Calu3 (cell line): ENCODE measurements at regions not wholly inside any gene's neighbourhood (a gene's known extent, or its start where the extent isn't known, plus 50 kb on each side); places are given as distances from the start of the nearest gene placed in this dataset.

ENCODE experiments used
- BruUV-seq: library from RNA; stranded (reverse); fragments of 400-500 nt; replicated peaks from 2 replicates; lab custom pipeline; 2021; lab: Mats Ljungman, UMichigan
- CTCF ChIA-PET: fragments of 300-600 bp; sonication (Branson Sonifier 250); formaldehyde crosslinking; loops from one replicate; lab custom pipeline; 2022; ENCODE audit warnings: antibody characterized with exemption; lab: Charles Lee
- DNase-seq: peaks from one replicate; pipeline ENCODE4 v3.0.0; 2022
- H3K27ac Mint-ChIP-seq: one replicate; pipeline ENCODE4 v1.8.0; 2022; ENCODE audit warnings: mixed read lengths; ENCODE audit not compliant: unreplicated experiment
- H3K27me3 Mint-ChIP-seq: one replicate; pipeline ENCODE4 v1.8.0; 2022; ENCODE audit warnings: mixed read lengths; ENCODE audit not compliant: unreplicated experiment
- H3K36me3 Mint-ChIP-seq: one replicate; pipeline ENCODE4 v1.8.0; 2022; ENCODE audit warnings: mild to moderate bottlenecking, moderate library complexity, mixed read lengths; ENCODE audit not compliant: insufficient read depth, unreplicated experiment
- H3K4me1 Mint-ChIP-seq: one replicate; pipeline ENCODE4 v1.8.0; 2022; ENCODE audit warnings: mild to moderate bottlenecking, low read depth, mixed read lengths; ENCODE audit not compliant: unreplicated experiment
- H3K4me3 Mint-ChIP-seq: one replicate; pipeline ENCODE4 v1.8.0; 2022; ENCODE audit warnings: mild to moderate bottlenecking, low read depth, moderate library complexity, mixed read lengths; ENCODE audit not compliant: unreplicated experiment
- H3K9me3 Mint-ChIP-seq: one replicate; pipeline ENCODE4 v1.8.0; 2022; ENCODE audit warnings: low read depth, mixed read lengths; ENCODE audit not compliant: unreplicated experiment
- CTCF ChIP-seq: fragments of 200-600 bp; IDR thresholded peaks from one replicate; pipeline ENCODE4 v1.8.0; 2022; ENCODE audit warnings: antibody characterized with exemption; ENCODE audit not compliant: unreplicated experiment
- intact Hi-C: fragments of 100-400 bp; cut with micrococcal nuclease; formaldehyde crosslinking; loops from one replicate; pipeline ENCODE4 v1.10.0; 2022; ENCODE audit not compliant: unreplicated experiment

- peaks cover 64% of the 10 kb centered on the region for H3K4me1 Mint-ChIP-seq
Observed at GRCh38 chr14:76953311-76953945, 75.1 kb downstream of the IRF2BPL start.

GRCh38 chr14:76951166-76951565 is 77.3 kb downstream of the IRF2BPL start:
- no peak for DNase-seq
- intact Hi-C loops = loop anchor here (2.0 kb wide), 1 partner anchor 72 kb away; no protein-coding TSS in a partner anchor
- H3K9me3 Mint-ChIP-seq = no peaks in the 10 kb centered on the region
- peaks cover 73% of the 10 kb centered on the region for H3K4me1 Mint-ChIP-seq
- no peak for TF ChIP-seq CTCF
- H3K4me3 Mint-ChIP-seq = no peak overlapping the region
- CTCF ChIA-PET = no interaction called here
- H3K36me3 Mint-ChIP-seq = peaks cover 22% of the 10 kb centered on the region
- BruUV-seq = no TSS peak
- H3K27me3 Mint-ChIP-seq = no peaks in the 10 kb centered on the region
- H3K27ac Mint-ChIP-seq = peak overlapping the region; percentile 0

More at GRCh38 chr14:76953311-76953945, 75.1 kb downstream of the IRF2BPL start:
- peak; percentile 79 for DNase-seq
- no peaks in the 10 kb centered on the region for H3K9me3 Mint-ChIP-seq
- CTCF ChIA-PET = interaction anchor here (0.8 to 2.0 kb wide), 7 partner anchors 9 to 87 kb away, joined by 3 to 15 read pairs (median 5); no protein-coding TSS in a partner anchor
- no TSS peak for BruUV-seq
- peaks cover 13% of the 10 kb centered on the region for H3K36me3 Mint-ChIP-seq
- no peak for TF ChIP-seq CTCF
- peak overlapping the region; percentile 36 for H3K4me3 Mint-ChIP-seq
- peak overlapping the region; percentile 52 for H3K27ac Mint-ChIP-seq
- intact Hi-C loops = no loop called here
- no peaks in the 10 kb centered on the region for H3K27me3 Mint-ChIP-seq

- Mint-ChIP-seq H3K36me3 (peaks cover 22% of the 10 kb centered on the region), H3K4me3 (no peak overlapping the region), H3K27me3 (no peaks in the 10 kb centered on the region), H3K27ac (peak overlapping the region; percentile 73), H3K9me3 (no peaks in the 10 kb centered on the region), H3K4me1 (peaks cover 65% of the 10 kb centered on the region)
- TF ChIP-seq CTCF = no peak
- DNase-seq = peak; percentile 46
- intact Hi-C loops = loop anchor here (2.0 kb wide), 1 partner anchor 72 kb away; no protein-coding TSS in a partner anchor
- no TSS peak for BruUV-seq
- CTCF ChIA-PET = interaction anchor here (0.6 to 1.0 kb wide), 7 partner anchors 11 to 147 kb away, joined by 3 to 6 read pairs (median 4); no protein-coding TSS in a partner anchor
Observed at GRCh38 chr14:76950055-76951020, 78.2 kb downstream of the IRF2BPL start.

GRCh38 chr14:76948976-76949375 is 79.5 kb downstream of the IRF2BPL start:
- no peak for TF ChIP-seq CTCF
- Mint-ChIP-seq H3K27me3 (no peaks in the 10 kb centered on the region), H3K36me3 (peaks cover 22% of the 10 kb centered on the region), H3K27ac (peak overlapping the region; percentile 95), H3K9me3 (no peaks in the 10 kb centered on the region), H3K4me1 (peaks cover 55% of the 10 kb centered on the region), H3K4me3 (no peak overlapping the region)
- no peak for DNase-seq
- CTCF ChIA-PET = no interaction called here
- no TSS peak for BruUV-seq
- intact Hi-C loops = loop anchor here (5.0 kb wide), 1 partner anchor 93 kb away; no protein-coding TSS in a partner anchor
